ENCODE measurements at regions not wholly inside any gene's neighbourhood (a gene's known extent, or its start where the extent isn't known, plus 50 kb on each side); places are given as distances from the start of the nearest gene placed in this dataset.
"Not testable (repeated sequence)": the region's sequence is repeated elsewhere in the genome, so short reads cannot be mapped to it uniquely, and the experiment has no call there.

DNA sequence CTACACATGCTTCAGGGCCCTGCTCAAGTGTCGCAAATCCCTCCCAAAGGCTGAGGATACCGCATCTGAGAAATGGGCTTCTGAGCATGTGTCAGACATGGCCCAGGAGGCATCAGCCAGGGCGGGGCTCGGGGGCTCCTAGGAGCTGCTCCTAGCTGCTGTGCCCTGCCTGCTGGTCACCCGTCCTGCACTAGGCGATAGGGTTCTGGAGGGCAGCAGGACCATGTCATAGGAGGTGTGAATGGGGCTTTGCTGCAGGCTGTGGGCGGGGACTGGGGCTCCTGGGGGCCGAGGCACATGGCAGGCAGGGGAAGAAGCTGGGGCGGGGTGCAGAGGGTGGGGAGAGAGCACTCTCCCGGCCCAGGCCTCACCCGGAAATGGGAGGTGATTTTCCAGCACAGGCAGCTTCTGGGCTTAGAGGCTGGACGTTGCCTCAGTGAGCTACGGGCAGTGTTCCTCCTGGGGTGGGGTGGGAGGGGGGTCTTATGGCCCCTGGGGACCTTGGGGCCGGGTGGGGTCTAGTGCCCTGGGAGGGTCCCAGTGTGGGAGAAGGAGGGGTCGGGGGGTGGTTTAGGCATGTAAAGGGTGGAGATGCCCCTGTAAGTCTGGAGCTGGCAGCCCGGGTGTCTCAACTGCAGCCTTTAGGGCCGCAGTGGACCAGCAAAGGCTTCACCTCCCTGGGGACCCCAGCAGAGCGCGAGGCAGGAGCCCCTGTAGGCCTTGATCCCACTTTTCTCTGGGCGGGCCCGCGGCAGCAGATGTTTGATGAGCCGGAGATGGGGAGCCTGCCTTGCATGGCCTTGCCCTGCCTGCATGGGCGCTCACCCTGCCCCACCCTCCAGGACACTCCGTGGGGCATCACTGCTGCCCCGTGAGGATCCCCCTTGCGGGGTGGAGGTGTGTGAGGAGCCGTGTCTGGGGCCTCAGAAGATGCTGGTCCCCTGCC lies 98.6 kb upstream of the LRPAP1 start:
- peaks cover 6% of the 10 kb centered on the region for H3K27me3 Mint-ChIP-seq (ENCODE audit: low read depth)
- no peaks in the 10 kb centered on the region for H3K36me3 Mint-ChIP-seq (ENCODE audit: low read depth)
- TF ChIP-seq, protein P1, sequence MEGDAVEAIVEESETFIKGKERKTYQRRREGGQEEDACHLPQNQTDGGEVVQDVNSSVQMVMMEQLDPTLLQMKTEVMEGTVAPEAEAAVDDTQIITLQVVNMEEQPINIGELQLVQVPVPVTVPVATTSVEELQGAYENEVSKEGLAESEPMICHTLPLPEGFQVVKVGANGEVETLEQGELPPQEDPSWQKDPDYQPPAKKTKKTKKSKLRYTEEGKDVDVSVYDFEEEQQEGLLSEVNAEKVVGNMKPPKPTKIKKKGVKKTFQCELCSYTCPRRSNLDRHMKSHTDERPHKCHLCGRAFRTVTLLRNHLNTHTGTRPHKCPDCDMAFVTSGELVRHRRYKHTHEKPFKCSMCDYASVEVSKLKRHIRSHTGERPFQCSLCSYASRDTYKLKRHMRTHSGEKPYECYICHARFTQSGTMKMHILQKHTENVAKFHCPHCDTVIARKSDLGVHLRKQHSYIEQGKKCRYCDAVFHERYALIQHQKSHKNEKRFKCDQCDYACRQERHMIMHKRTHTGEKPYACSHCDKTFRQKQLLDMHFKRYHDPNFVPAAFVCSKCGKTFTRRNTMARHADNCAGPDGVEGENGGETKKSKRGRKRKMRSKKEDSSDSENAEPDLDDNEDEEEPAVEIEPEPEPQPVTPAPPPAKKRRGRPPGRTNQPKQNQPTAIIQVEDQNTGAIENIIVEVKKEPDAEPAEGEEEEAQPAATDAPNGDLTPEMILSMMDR (conservative IDR thresholded peaks at IDR 0.05): no peak
- H3K4me3 Mint-ChIP-seq: no peak overlapping the region
- no peak for DNase-seq (ENCODE audit: low read depth, low spot score)
- peaks cover 13% of the 10 kb centered on the region for H3K4me1 Mint-ChIP-seq
- no peaks in the 10 kb centered on the region for H3K9me3 Mint-ChIP-seq
- no peak overlapping the region for H3K27ac Mint-ChIP-seq (ENCODE audit: unreplicated experiment)

DNA sequence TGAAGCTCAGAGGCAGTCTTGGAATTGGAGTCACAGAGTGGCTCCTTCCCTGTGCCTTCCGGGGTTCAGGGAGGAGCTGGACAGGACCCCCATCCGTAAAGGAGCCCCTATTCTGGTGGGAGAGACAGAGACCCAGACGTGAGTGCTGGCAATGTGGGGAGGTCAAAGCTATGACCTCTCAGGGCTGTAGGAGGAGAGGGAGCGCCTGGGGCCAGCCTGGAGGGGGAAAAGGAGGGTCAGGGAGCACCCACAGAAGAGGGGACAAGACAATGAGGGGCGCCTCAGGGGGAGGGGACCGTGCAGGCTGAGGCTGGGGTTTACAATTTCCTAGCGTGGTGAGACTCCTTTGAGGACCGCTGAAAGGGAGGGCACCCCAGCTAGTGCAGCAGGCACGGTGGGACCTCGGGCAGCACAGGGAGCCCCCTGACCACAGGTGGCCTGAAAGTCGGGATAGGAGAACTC lies 97.9 kb upstream of the LRPAP1 start:
- no peaks in the 10 kb centered on the region for H3K9me3 Mint-ChIP-seq
- TF ChIP-seq, protein P1 (conservative IDR thresholded peaks at IDR 0.05): no peak
- no peak overlapping the region for H3K27ac Mint-ChIP-seq (ENCODE audit: unreplicated experiment)
- peaks cover 17% of the 10 kb centered on the region for H3K4me1 Mint-ChIP-seq
- H3K27me3 Mint-ChIP-seq (ENCODE audit: low read depth): peaks cover 11% of the 10 kb centered on the region
- no peak for DNase-seq (ENCODE audit: low read depth, low spot score)
- H3K4me3 Mint-ChIP-seq: no peak overlapping the region
- no peaks in the 10 kb centered on the region for H3K36me3 Mint-ChIP-seq (ENCODE audit: low read depth)

DNA sequence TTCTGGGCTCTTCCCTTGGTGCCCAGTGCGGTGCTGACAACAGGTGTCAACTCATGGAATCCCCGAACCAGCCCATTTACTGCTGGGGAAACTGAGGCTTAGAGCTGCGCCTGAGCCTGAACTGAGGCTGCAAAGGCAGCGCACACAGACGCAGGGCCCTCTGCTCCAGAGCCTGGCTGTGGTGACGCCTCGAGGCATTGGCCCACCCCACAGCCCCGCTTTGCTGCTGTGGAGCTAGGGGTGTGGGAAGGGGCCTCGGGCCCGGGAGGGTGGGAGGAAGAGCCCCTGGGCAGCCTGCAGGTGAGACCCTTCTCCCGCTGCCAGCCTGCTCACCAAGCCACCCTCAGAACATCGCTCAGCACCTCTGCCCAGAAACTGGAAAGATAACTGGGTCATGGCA lies 97.4 kb upstream of the LRPAP1 start:
- Mint-ChIP-seq H3K4me3 (no peak overlapping the region), H3K27me3 (ENCODE audit: low read depth) (peaks cover 15% of the 10 kb centered on the region), H3K4me1 (peaks cover 21% of the 10 kb centered on the region)

DNA sequence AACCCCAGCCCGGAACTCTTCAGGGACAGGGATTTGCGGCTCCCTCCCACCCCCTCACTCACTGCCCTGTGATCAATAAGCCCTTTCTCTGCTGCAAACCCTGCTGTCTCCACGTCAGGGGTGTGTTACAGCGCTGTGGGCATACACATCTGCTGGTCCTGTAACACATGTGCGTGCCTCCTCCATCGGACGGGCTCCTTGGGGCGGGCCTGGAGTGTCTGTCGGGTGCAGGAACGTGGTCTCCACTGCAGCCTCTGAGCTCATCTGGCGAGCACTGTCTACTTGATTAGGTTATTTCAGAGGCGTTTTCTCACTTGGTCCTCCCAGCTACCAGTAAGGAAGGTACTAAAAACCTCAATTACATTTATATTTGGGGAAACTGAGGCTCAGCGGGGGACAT lies 97.0 kb upstream of the LRPAP1 start:
- peaks cover 21% of the 10 kb centered on the region for H3K4me1 Mint-ChIP-seq
- peaks cover 15% of the 10 kb centered on the region for H3K27me3 Mint-ChIP-seq (ENCODE audit: low read depth)
- not testable (repeated sequence) for H3K36me3 Mint-ChIP-seq (ENCODE audit: low read depth); DNase-seq (ENCODE audit: low read depth, low spot score); H3K9me3 Mint-ChIP-seq; H3K27ac Mint-ChIP-seq (ENCODE audit: unreplicated experiment); H3K4me3 Mint-ChIP-seq

More for the DNA sequence above, 97.4 kb upstream of the LRPAP1 start:
- TF ChIP-seq, protein P1 (conservative IDR thresholded peaks at IDR 0.05): no peak
- DNase-seq (ENCODE audit: low read depth, low spot score): no peak
- H3K9me3 Mint-ChIP-seq: no peaks in the 10 kb centered on the region
- no peak overlapping the region for H3K27ac Mint-ChIP-seq (ENCODE audit: unreplicated experiment)
- H3K36me3 Mint-ChIP-seq (ENCODE audit: low read depth): no peaks in the 10 kb centered on the region

DNA sequence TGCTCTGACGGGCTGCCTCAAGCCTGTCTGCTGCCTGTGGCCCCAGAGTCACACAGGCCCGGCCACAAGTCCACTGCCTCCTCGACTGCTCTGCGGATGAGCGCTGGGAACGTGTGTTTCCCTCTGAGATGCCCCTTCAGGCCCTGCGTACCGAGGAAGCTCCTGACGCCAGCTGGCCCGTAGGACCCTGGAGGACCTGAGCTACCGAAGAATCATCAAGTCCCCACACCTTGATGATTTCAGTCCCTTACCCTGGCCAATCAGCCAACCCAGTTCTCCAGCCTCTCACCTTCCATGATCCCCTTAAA lies 96.6 kb upstream of the LRPAP1 start:
- TF ChIP-seq, protein P1 (conservative IDR thresholded peaks at IDR 0.05): no peak
- Mint-ChIP-seq H3K4me1 (peaks cover 25% of the 10 kb centered on the region), H3K27ac (ENCODE audit: unreplicated experiment) (no peak overlapping the region), H3K9me3 (no peaks in the 10 kb centered on the region), H3K36me3 (ENCODE audit: low read depth) (no peaks in the 10 kb centered on the region), H3K27me3 (ENCODE audit: low read depth) (peaks cover 15% of the 10 kb centered on the region), H3K4me3 (no peak overlapping the region)
- DNase-seq (ENCODE audit: low read depth, low spot score): no peak

DNA sequence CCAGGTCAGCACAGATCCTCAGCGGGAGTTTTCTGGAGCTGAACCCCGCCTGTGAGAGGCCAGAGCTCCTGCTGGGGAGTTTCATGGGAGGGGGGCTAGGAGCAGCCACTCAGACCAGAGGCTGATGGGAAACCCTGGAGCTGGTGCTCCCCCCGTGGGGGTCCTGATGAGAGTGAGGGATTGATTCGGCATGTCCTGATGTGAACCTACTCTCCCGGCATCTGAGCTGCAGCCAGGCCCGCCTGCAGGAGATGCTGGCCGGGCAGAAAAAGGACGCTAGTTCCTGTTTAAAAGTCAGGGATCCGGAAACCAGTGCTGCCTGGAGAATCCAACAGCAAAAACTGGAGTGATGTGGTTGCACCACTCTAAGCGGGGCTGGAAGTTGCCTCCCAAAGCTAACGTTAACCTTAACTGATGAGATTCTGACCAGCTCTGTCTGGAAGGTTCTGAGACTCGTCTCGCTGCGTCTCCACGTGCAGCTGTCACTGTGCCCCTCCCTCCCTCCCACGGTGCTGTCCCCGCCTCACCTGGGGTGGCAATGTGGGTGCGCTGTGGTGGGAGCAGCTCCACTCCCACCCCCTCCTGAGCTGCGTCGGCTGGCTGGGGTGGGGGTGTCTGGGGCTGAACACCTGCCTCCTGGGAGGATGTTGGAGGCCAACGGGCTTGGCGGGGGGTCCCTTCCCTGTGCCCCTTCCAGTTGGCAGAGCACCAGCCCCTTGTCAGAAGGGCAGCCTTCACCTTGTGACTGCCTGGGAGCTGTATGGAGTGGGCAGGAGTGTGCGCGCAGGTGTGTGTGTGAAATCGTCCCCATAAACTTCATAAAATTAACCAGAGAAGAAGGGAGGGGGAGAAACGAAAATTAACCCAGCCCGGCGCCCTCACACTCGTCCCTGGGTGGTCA lies 96.0 kb upstream of the LRPAP1 start:
- H3K4me3 Mint-ChIP-seq; DNase-seq (ENCODE audit: low read depth, low spot score); H3K27ac Mint-ChIP-seq (ENCODE audit: unreplicated experiment); H3K36me3 Mint-ChIP-seq (ENCODE audit: low read depth); H3K9me3 Mint-ChIP-seq: not testable (repeated sequence)
- peaks cover 30% of the 10 kb centered on the region for H3K4me1 Mint-ChIP-seq
- H3K27me3 Mint-ChIP-seq (ENCODE audit: low read depth): peaks cover 15% of the 10 kb centered on the region

DNA sequence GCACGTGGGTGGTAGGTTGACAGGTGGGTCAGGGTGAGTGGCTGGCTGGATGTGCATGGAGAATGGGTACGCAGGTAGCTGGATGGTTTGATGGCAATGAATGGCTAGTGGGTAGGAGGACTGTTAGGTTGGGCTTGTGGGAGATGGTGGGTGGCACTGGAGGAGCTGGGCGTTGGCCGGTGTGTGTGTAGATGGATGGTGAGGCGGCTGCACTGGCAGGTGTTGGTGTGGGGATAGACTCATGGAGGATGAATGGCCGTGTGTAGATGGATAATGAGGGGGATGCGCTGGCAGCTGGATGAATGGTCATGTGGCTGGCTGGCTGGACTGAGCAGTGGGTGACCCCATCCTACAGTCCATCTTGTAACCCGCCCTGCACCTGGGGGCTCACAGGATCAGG lies 95.2 kb upstream of the LRPAP1 start:
- Mint-ChIP-seq H3K27me3 (ENCODE audit: low read depth) (peaks cover 15% of the 10 kb centered on the region), H3K4me1 (peaks cover 35% of the 10 kb centered on the region)
- not testable (repeated sequence) for H3K4me3 Mint-ChIP-seq; H3K27ac Mint-ChIP-seq (ENCODE audit: unreplicated experiment); H3K9me3 Mint-ChIP-seq; DNase-seq (ENCODE audit: low read depth, low spot score); H3K36me3 Mint-ChIP-seq (ENCODE audit: low read depth)

DNA sequence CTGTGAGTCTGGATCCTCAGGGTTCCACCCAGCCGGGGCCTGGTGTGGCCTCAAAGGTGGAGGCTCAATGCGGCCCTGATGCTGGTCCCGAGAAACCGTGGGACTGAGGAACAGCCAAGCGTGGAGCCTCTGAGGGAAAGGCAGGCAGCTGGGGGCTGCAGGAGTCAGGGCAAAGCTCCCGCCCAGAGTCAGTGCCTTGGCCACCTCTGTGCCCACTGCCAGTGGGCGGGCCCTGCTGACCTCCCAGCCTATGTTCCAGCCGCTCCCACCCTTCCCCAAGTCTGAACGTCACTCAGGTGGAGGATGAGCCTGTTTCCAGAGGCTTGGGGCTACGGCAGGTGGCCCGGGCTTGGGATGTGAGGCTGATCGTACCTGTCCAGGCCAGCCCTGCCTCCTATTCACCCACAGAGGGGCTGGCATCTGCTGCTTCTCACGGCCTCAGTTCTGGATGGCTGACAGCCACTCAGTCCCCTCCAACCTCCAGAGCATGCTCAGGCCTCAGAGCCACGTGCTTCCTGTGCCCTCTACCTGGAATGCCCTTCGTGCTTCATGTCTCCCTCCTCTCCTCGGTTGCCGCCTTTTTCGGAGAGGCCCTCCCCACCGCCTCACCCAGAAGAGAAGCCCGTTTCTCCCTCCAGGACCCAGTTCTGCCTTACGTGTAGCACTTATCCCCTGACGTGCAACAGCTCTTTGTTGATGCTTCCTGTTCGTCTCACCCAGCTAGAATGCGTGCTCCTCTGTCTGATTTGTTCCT lies 94.1 kb upstream of the LRPAP1 start:
- not testable (repeated sequence) for H3K27ac Mint-ChIP-seq (ENCODE audit: unreplicated experiment); H3K9me3 Mint-ChIP-seq; H3K4me3 Mint-ChIP-seq; DNase-seq (ENCODE audit: low read depth, low spot score); H3K36me3 Mint-ChIP-seq (ENCODE audit: low read depth)
- peaks cover 15% of the 10 kb centered on the region for H3K27me3 Mint-ChIP-seq (ENCODE audit: low read depth)
- H3K4me1 Mint-ChIP-seq: peaks cover 28% of the 10 kb centered on the region

All from neural crest cell (in vitro differentiated cells).